VCaP (cell line): ENCODE measurements at regions not wholly inside any gene's neighbourhood (a gene's known extent, or its start where the extent isn't known, plus 50 kb on each side); places are given as distances from the start of the nearest gene placed in this dataset.
"Not testable (repeated sequence)": the region's sequence is repeated elsewhere in the genome, so short reads cannot be mapped to it uniquely, and the experiment has no call there.

Source experiments
- H3K27ac ChIP-seq: fragments of 450-650 bp; 2 replicates; pipeline ENCODE4 v1.5.1; 2017
- TF ChIP-seq, protein P1 (sequence below): fragments of 450-650 bp; conservative IDR thresholded peaks from 2 replicates; pipeline ENCODE4 v1.5.1; 2017; ENCODE audit warnings: mild to moderate bottlenecking, moderate library complexity

- TF ChIP-seq, protein P1, sequence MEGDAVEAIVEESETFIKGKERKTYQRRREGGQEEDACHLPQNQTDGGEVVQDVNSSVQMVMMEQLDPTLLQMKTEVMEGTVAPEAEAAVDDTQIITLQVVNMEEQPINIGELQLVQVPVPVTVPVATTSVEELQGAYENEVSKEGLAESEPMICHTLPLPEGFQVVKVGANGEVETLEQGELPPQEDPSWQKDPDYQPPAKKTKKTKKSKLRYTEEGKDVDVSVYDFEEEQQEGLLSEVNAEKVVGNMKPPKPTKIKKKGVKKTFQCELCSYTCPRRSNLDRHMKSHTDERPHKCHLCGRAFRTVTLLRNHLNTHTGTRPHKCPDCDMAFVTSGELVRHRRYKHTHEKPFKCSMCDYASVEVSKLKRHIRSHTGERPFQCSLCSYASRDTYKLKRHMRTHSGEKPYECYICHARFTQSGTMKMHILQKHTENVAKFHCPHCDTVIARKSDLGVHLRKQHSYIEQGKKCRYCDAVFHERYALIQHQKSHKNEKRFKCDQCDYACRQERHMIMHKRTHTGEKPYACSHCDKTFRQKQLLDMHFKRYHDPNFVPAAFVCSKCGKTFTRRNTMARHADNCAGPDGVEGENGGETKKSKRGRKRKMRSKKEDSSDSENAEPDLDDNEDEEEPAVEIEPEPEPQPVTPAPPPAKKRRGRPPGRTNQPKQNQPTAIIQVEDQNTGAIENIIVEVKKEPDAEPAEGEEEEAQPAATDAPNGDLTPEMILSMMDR, result no peak
- H3K27ac ChIP-seq, result no peak overlapping the region
Observed at GRCh38 chr6:137399881-137400443, 94.2 kb downstream of the OLIG3 start.

- TF ChIP-seq, protein P1, result no peak
- no peak overlapping the region for H3K27ac ChIP-seq
Observed at GRCh38 chr6:137395316-137395715, 98.9 kb downstream of the OLIG3 start.

DNA sequence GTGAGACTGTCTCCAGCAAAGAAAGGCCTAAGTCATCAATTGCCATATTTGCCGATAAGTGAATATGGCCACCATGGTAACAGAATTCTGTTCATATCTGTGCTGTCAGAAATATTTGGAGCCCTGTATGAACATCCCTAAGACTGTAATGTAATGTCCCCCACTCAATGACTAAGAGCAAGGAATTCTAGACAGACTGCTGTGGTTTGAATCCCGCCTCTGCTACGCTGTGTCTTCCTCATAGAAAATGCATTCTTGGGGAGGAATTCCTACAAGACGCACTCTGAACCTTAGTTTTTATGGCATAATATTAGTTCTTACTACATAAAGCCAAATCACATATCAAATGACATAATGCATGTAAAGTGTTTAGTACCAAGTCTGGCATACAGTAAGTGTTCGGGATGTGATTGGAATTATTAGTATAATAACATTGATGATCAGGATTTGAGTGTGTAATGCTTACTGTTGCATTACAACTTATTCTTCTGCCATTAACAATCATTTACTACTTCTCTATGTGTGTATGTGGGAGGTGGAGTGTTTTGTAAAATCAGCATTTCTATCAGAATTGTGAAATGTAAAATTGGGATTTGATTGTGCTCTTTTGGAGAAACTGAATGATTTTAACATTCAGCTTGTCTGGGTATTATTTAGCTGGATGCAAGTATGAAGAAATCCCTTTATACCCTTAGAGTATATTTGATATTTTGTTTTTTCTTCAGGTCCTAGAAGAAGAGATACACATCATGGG, 103.0 kb downstream of the OLIG3 start:
- H3K27ac ChIP-seq, result no peak overlapping the region
- TF ChIP-seq, protein P1, result no peak

DNA sequence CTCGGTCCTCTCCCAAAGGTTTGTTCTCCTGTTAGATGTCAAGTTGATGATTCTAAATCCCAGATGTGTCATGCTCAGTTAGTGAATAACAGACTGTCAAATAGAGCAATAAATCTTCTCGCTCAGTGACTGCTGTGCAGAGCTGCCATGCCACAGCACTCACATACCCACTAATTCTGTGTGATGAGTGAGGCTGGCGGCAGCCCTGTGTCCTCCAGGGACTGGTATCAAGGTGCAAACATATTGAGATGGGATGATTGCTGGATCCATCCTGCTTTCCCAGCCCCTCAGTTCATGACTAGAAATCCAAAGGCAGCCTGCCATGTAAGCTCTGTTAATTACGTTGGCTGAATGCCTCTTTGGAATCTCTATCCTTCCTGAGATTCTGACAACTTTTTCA, 103.9 kb downstream of the OLIG3 start:
- TF ChIP-seq, protein P1, result no peak
- H3K27ac ChIP-seq, result no peak overlapping the region

GRCh38 chr6:137389150-137389704, 105.0 kb downstream of the OLIG3 start:
- peak overlapping the region; percentile 43 for H3K27ac ChIP-seq

GRCh38 chr6:137387096-137387764, 107.0 kb downstream of the OLIG3 start:
- H3K27ac ChIP-seq, result no peak overlapping the region
- TF ChIP-seq, protein P1, result no peak

More at GRCh38 chr6:137389150-137389704, 105.0 kb downstream of the OLIG3 start:
- TF ChIP-seq, protein P1, result no peak

DNA sequence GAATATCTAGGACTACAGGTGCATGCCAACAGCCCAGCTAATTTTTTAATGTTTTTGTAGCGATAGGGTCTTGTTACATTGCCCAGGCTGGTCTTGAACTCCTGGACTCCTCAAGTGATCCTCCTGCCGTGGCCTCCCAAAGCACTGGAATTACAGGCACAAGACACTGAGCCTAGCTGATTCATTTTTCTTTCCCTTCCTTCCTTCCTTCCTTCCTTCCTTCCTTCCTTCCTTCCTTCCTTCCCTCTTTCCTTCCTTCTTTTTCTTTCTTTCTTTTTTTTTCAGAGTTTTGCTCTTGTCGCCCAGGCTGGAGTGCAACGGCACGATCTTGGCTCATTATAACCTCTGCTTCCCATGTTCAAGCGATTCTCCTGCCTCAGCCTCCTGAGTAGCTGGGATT, 110.9 kb downstream of the OLIG3 start:
- H3K27ac ChIP-seq, result not testable (repeated sequence)
